GM12873 (cell line): ENCODE measurements at regions not wholly inside any gene's neighbourhood (a gene's known extent, or its start where the extent isn't known, plus 50 kb on each side); places are given as distances from the start of the nearest gene placed in this dataset.

Experiments used
- CTCF ChIP-seq: IDR thresholded peaks from 2 replicates; pipeline ENCODE4 v1.5.1; 2012; ENCODE audit warnings: low read depth, mild to moderate bottlenecking, moderate library complexity, low read length, control low read depth; ENCODE audit not compliant: insufficient read depth; ENCODE audit errors: missing control alignments

- TF ChIP-seq CTCF, result no peak
Measured at GRCh38 chr3:168395551-168395950, 299.8 kb upstream of the GOLIM4 start.

GRCh38 chr3:168394439-168394838 lies 298.7 kb upstream of the GOLIM4 start:
- TF ChIP-seq CTCF, result no peak

- TF ChIP-seq CTCF, result no peak
Measured at GRCh38 chr3:168386301-168386700, 290.6 kb upstream of the GOLIM4 start.

GRCh38 chr3:168384990-168385389 lies 289.3 kb upstream of the GOLIM4 start:
- no peak for TF ChIP-seq CTCF

GRCh38 chr3:168383573-168383972 lies 287.8 kb upstream of the GOLIM4 start:
- no peak for TF ChIP-seq CTCF

GRCh38 chr3:168371846-168372245 lies 276.1 kb upstream of the GOLIM4 start:
- no peak for TF ChIP-seq CTCF

GRCh38 chr3:168364967-168365366 lies 269.2 kb upstream of the GOLIM4 start:
- no peak for TF ChIP-seq CTCF
